ENCODE measurements at regions not wholly inside any gene's neighbourhood (a gene's known extent, or its start where the extent isn't known, plus 50 kb on each side); places are given as distances from the start of the nearest gene placed in this dataset.
"Not testable (repeated sequence)": the region's sequence is repeated elsewhere in the genome, so short reads cannot be mapped to it uniquely, and the experiment has no call there.

DNA sequence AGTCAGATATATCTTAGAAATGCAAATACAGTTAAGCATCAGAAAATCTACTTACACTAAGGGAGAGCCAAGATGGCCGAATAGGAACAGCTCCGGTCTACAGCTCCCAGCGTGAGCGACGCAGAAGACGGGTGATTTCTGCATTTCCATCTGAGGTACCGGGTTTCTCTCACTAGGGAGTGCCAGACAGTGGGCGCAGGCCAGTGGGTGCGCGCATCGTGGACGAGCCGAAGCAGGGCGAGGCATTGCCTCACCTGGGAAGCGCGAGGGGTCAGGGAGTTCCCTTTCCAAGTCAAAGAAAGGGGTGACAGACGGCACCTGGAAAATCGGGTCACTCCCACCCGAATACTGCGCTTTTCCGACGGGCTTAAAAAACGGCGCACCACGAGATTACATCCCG, 524.8 kb upstream of the ADAMTS16 start:
- DNase-seq (ENCODE audit: low spot score); FAIRE-seq: not testable (repeated sequence)

DNA sequence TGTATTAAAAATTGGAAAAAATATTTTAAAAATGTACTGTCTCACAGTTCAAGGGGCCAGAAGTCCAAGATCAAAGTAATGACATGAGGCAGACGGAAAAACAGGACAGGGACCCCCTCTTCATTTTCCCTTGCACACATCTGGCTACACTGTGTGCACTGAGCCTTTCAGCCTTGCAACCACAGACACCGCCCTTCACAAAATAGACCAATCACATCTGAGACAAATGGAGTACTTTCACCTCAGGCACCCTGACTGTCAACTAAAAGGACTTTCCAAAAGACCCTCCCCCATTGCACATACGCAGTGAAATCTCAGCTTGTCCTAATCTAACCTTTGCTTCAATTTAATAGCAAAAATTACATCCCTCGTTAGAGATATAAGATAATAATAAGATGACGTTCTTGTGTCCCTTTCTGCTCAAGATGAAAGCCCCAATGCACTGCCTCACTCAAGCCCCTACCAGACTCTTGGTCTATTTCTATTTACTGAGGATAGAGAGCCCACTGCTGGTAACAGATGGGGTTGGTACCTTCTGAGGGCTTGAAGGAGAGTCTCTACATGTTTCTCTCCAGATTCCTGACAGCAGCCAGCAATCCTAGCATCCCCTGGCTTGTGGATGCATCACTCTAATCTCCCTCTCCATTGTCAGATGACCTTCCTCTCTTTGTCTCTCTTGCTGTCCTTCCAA, 514.8 kb upstream of the ADAMTS16 start:
- no peak for DNase-seq (ENCODE audit: low spot score)
- no peak for FAIRE-seq

DNA sequence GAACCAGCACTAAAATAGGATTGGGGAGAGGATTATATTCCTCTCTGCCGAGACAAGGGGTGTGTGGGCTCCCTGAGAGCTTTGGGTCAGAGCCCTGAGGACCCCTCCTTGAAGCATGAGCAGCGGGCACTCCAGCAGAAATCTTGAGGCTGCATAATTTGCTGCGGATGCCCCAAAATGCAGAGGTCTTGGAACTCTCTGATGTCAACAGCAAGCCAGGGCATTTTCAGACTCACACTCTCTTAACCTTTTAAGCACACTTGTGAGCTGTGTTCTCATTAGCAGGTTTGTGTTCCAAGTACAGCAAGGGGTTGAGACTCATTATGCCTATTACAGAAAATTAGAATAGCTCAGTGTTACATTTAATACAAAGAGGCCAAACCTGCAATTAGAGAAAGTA, 513.0 kb upstream of the ADAMTS16 start:
- DNase-seq (ENCODE audit: low spot score) = no peak
- no peak for FAIRE-seq

DNA sequence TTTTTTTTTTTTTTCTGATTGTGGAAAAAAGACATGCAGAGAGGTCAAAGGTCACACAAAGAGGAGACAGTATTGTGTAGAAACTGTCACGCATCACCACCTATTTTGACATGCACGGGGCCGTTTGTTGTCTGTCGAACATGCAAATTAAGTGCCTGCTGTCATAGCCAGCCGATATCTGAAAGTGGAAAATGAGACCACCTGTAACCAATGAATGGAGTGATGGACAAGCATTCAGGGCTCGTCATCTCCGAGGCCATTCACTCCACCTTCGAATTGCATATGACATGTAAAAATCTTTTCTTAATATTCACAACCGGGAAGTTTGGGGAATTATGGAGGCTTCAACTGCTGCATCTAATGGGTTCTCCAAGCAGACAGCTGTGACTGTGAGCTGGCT, 512.2 kb upstream of the ADAMTS16 start:
- DNase-seq (ENCODE audit: low spot score) (no peak), FAIRE-seq (no peak)

DNA sequence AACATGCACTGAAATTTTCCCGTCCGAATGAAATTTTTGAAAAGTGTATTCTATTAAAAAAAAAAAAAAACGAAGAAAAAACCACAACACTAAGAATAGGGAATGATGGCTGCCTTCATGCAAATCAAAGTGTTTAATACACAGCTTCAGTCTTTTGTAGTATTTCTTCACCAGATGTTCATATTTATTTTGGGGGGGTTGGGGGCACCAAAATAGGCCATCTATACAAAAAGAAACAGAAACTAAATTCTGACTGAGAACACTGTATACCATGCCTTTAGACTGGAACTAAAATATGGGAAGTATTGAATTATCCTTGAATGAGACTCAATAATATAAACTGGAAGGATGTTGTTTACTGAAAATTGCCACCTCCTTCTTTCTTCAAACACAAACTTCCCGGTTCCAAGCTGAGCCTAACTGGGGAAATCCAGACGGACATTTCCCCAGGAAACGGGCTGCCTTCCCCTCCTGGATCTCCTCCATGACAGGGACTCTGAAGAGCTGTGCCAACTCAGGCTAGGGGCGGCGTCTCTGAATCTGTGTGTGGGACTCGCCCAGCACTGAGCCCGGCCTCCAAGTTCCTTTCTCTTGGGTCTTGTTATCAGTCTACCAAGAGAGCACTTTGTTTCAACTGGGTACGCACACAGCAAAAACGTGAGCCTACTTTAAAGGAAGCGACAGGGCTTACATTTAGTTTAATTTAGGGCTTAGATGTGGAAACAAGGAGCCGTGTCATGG, 511.3 kb upstream of the ADAMTS16 start:
- no peak for DNase-seq (ENCODE audit: low spot score)
- FAIRE-seq = no peak

DNA sequence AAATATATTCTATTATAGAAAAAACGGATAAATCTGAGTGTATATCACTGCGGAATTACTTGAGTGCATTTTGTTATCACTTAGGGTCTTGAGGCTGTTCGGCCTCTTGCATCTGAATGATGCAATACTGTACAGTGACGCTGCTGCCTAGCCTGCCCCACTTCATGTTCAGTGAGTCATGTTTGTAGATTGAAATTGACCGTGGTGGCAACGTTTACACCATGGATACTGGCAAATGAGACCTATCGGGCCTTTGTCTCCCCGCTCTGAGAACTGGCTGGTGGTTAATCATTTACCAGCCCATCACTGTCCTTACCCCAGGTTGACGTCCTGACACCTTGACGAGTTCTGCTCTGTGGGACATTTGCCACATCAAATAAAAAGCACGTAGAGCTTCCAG, 510.1 kb upstream of the ADAMTS16 start:
- FAIRE-seq (no peak), DNase-seq (ENCODE audit: low spot score) (no peak)

DNA sequence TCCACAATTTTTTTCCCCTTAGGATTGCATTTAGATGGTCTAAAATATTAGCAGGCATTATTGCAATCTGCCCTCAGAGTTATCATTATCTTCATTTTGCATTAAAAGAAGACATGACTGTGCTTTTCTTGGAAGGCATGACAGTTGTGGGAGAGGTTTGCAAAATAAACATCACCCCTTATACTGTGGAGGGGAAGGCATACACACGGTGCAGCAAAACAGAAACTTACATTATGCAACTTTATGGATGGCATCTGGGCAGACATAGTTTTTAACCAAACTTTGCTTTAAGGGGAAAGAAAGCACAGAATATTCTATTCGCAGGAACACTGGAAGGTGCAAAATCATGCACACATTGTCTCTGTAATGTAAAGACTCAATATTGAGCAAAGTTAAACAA, 505.8 kb upstream of the ADAMTS16 start:
- FAIRE-seq = no peak
- no peak for DNase-seq (ENCODE audit: low spot score)

DNA sequence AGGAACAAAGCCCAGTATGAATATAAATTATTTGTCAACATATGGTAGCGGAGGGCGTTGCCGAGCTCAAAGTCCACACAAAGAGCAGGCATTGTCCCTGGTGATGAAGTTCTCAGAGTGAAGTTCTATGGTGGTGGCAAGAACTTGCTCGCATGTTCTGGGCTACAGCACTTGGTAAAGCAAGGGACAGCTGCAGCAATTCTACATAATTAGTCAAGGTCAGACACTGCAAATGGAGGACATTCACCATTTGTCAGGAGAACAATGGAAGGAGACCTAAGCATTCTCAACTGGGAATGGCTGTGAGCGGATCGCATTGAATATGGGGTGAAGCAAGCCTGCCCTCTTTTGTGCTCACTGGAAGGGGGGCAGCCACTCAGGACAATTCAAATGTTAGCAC, 503.8 kb upstream of the ADAMTS16 start:
- no peak for DNase-seq (ENCODE audit: low spot score)
- no peak for FAIRE-seq

DNA sequence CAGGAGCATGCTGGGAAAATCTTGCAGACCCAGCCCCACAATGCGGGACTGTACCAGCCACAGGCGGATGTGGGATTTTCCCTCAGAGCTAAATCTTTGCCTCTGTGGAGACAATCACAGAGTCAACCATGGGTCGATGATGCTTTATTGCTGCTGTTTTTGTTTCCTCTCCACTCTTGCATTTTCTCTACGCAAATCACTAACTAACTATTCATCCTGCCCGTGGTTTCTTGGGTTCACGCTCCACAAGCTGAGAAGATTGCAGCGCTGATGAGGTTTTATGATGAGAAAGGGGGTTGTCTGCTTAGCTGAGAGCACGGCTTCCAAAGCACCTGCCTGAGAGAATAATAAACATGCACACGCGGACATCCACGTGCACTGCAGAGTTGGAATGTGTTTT, 500.2 kb upstream of the ADAMTS16 start:
- no peak for FAIRE-seq
- no peak for DNase-seq (ENCODE audit: low spot score)

DNA sequence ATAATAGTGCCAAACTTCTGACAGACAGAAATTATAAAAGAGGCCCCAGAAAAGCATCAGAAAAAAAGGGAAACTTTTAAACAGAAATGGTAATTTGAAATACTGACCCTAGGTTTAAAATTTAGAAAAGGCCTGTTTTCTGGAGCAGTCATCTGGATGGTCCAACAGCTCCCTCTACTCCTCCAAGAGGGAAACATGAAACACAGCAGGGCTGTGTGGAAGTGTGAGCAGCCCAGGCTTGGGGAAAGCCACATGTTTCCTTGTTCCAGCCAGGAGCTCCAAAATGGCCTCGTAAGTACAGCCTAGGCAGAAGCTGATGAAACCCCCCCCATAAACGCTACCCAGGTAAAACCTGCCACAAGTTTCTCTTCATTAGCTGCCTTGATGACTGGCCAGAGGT, 499.3 kb upstream of the ADAMTS16 start:
- no peak for FAIRE-seq

DNA sequence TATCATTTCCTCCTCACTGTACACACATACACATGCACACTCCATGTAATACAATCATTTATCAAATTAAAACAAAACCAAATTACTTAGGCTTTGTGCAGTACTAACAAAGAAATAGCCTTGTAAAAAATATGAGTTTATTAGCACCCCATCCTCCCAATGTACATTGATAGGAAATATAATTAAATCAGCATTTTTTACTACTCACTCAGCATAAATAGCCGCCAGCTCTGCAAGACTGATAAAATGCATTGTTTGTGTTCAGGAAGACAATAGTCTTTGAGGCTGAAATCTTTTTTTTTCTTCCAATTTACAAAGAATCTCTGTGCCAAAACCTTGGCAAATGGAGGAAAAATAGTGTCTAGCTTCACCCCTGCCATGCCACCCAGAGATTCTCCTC, 497.6 kb upstream of the ADAMTS16 start:
- no peak for FAIRE-seq

More for the DNA sequence above, 499.3 kb upstream of the ADAMTS16 start:
- no peak for DNase-seq (ENCODE audit: low spot score)

DNA sequence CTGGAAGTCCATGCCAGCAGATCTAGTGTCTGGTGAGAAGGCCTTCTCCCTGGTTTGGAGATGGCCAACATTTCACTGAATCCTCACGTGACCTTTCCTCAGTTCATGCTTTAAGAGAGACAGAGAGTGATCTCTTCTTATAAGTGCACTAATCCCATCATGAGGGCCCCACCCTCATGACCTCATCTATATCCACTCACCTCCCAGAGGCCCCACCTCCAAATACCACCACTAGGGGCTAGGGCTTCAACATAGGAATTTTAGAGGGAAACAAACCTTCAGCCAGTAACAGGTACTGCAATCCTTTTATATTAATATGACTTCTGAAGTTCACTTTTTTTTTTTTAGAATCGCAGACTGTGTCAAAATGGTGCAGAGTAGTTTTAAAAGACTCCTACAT, 496.9 kb upstream of the ADAMTS16 start:
- no peak for FAIRE-seq
- no peak for DNase-seq (ENCODE audit: low spot score)

More for the DNA sequence above, 497.6 kb upstream of the ADAMTS16 start:
- DNase-seq (ENCODE audit: low spot score) = no peak

DNA sequence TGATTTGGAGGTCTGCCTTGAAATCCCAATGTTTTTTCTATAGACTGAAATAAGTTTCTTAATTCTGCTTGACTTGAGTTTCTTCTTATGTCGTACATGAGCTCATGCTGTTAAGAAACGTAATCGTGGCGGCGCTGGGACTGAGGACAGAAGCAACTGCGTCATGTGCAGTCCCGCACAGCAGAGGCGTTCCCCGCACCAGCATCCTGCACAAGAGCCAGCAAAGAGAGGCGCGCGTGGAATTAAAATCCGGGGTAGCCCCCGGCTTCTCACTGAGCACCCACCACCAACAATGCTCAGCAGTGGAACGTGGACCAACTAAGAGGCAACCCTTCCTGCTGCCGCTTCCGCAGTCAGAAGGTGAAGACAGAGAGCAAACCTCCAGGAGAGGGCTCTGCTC, 496.2 kb upstream of the ADAMTS16 start:
- no peak for FAIRE-seq

DNA sequence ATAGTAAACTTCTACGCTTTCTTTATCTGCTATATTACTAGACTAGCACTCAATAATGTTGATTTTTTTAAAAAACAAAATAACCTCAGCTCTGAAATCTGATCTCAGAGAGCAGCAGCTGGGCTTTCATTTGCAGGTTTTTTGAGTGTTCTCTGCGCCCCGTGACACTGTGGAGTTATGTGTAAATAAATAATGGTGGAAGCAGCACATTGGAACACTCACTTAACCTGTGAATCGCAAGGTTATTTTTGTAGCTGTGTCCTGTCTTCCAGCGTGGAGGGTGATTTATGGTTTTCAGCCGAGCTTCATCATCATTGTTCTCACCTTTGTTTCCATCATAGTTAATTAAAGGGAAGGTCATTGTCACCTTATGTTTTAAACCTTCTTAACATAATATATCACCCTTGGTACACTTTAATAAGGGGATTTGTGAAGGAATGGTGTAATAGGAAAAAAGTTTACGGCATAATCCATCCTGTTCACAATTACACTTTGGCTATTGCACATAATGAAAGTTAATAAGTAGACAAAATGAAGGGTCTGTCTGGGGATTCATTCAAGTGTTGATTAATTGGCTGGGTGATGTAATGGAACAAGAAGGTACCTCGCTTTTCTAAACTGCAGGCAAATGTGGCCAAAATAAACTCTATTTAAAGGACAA, 493.3 kb upstream of the ADAMTS16 start:
- DNase-seq (ENCODE audit: low spot score) (no peak), FAIRE-seq (no peak)

More for the DNA sequence above, 496.2 kb upstream of the ADAMTS16 start:
- DNase-seq (ENCODE audit: low spot score) = no peak

DNA sequence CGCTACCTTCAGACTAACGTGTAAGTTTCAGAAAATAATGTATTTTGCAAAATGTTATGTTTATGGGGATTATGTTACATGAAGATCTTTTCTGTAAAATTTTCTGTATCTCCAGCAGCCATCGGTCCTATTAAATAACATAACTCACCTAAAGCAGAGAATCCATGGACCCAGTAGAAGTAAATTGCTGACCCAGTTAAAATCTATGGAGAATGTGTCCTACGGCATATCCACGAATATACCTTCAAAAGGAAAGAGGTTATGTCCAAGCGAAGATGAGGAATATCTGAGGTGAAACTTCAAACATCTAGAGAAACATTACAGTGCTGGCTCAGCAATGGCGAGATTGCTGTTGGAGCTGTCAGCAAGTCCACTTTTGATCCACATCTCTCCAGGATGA, 492.2 kb upstream of the ADAMTS16 start:
- DNase-seq (ENCODE audit: low spot score) (no peak), FAIRE-seq (no peak)

DNA sequence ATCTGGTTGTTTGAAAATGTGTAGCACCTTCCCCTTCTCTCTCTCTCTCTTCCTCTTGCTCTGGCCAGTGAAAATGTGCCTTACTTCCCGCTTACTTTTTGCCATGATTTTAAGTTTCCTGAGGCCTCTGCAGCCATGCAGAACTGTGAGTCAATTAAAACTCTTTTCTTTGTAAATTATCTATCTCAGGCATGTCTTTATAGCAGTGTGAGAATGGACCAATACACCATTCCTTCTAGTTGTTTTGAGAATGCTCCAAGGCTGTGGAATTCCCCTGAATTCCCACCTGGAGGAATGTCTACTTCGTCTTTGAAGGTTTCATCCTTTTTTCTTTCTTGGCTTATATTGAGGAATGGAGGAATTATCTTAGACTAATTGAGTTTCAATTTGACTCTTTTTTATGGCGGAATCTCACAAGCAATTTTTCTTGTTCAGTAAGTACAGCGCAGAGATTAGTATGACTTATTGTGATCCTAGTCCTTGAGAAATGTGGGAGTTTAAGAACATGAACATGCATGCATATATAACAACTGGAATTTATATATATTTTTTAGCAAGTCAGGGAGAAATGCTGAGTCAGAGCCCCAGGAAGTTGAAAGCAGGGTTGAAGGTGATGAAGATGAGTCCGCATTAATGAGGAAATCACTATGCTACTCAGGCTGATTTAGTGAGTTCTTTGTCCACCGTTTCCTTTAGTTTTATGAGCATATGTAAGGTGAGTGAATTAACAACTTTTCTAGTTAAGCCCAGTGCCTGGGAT, 488.1 kb upstream of the ADAMTS16 start:
- DNase-seq (ENCODE audit: low spot score) (no peak), FAIRE-seq (no peak)

DNA sequence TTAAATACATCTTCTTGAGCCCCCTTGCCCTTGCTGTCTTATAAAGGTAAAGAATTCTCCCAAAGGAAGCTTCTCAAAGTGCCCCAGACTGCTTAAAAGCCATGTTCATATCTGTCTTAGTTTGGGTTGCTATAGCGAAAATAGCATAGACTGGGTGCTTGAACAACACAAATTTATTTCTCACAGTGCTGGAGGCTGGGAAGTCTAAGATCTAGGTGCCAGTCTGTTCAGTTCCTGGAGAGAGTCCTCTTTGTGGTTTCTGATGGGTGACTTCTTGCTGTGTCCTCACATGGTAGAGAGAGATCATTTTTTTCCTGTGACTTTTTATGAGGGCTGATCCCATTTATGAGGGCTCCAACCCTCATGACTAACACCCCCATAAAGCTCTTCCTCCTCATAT, 486.7 kb upstream of the ADAMTS16 start:
- FAIRE-seq (no peak), DNase-seq (ENCODE audit: low spot score) (no peak)

DNA sequence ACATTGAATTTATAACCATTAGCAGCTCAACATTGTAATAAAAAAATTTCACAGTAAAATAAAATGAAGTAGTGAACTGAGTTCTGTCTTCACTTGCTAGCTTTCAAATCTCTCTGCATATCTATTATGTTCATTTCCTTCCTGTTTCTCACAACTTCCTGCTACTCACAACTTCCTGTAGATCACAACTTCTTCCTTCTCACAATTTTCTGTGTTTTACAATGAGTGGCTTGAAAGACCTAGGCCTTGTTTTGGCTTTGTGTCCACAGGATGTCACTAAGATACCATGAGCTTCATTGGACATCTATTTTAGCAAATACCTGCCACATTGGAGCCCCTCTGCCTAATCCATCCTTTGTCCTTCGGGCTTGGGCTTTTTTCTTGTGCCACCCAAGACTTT, 480.3 kb upstream of the ADAMTS16 start:
- no peak for DNase-seq (ENCODE audit: low spot score)
- FAIRE-seq = no peak

DNA sequence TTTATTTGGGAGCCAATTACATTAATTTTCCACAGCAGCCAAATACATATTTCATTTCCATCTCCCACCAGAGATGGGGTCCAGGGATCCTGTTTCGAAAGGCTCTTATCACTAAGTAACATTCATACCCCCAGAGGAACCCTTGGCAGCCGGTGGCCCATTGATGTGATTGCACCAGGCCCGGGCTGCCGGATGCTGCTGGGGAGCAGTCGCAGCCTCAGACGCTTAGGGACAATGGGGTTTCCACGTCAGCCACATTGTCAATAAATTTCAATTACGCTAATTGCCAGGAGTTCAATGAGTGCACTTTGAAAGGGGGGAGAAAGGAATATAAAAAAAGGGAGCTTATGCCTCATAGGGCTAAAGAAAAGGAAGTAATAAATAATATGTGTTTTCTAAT, 478.8 kb upstream of the ADAMTS16 start:
- FAIRE-seq (no peak), DNase-seq (ENCODE audit: low spot score) (no peak)

DNA sequence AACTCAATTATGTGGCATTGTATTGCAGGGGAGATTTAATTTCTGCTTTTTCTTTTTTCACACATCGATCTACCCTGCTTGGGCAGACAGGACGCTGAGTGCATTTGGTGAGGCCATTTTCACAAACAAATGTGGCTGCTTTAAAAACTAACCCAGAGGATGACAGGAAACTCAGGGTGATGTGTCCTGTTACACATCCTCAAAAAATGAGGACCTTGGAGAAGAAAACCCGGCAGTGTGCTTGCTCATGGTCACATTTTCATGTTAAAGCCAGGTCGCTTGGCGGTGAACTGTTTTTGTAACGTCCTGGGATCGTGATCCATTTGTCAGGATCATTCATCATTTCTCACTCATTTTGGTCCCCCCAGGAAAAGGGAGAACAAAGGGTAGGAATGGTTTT, 478.3 kb upstream of the ADAMTS16 start:
- FAIRE-seq (no peak), DNase-seq (ENCODE audit: low spot score) (no peak)

DNA sequence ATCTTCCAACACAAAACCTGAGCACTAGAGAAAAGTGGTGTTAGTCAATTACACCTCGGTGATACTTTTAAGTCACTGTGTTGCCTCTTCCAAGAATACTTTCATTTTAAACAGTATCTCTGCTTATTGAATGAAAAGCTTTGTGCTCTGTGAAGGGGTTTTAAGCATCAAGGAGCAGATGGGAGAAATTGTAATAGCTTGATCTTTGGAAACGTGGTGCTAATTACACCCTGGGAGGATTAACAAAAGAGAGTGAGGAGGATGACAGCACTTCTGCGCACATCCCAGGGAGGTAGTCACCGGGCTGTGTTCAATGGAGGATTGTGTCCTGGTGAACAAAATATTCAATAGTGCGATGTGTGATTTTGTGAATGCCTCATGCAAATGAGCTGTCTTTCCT, 477.4 kb upstream of the ADAMTS16 start:
- no peak for FAIRE-seq
- no peak for DNase-seq (ENCODE audit: low spot score)

DNA sequence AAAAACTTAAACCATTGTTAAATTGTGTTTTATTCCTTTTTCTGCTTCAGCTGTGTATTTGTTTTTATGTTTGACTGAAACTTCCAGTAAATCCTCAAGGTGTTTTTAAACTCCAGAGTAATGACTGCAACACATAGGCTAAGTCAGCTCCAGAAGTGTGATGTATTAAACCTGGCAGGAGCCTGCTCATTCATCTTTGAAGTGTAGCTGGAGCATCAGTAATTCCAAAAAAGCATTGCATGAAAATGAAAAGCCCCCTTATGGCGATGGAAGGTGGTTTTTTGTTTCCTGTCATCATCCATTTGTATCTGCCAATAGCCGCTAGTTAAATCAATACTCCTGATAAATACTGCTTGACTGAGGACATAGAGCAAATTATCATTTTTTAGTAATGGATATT, 474.2 kb upstream of the ADAMTS16 start:
- no peak for DNase-seq (ENCODE audit: low spot score)
- FAIRE-seq = no peak
